GM13976 (cell line): ENCODE measurements at regions not wholly inside any gene's neighbourhood (a gene's known extent, or its start where the extent isn't known, plus 50 kb on each side); places are given as distances from the start of the nearest gene placed in this dataset.

Experiments
- DNase-seq: peaks from one replicate; pipeline ENCODE4 v3.0.0; 2012; ENCODE audit warnings: low spot score
- CTCF ChIP-seq: IDR thresholded peaks from 2 replicates; pipeline ENCODE4 v1.5.1; 2012; ENCODE audit warnings: borderline replicate concordance, mild to moderate bottlenecking; ENCODE audit not compliant: insufficient read depth; ENCODE audit errors: extremely low read depth, missing control alignments, control extremely low read depth
- in situ Hi-C: fragments of 300-500 bp; cut with MboI; formaldehyde crosslinking; loops from one replicate; pipeline ENCODE4 v1.12.0; 2022; ENCODE audit warnings: low sequenced_read_pairs, mixed read lengths, inconsistent platforms; ENCODE audit not compliant: unreplicated experiment

GRCh38 chr11:26084313-26084712, 247.6 kb upstream of the ANO3 start:
- no peak for DNase-seq
- no peak for TF ChIP-seq CTCF
- in situ Hi-C loops = no loop called here

DNA sequence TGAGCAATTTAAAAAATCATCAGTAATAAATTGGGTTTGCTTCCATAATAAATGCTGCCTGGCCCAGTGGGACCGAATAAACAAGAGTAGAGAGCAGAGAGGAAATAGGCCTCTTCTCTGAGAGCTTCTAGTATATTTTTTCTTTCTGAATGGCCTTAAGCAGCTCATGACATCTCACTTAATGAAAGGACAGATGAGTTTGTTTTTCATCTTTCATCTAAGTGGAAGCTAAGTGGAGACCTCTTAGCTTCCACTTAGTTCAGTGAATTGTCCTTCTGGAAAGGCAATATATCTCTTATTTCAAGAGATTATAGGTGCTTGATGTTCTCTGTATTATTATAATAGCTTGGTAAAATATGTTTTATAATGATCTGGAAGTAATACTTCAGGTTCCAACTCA, 245.9 kb upstream of the ANO3 start:
- TF ChIP-seq CTCF = no peak
- in situ Hi-C loops = no loop called here
- DNase-seq = no peak

- in situ Hi-C loops = no loop called here
- no peak for TF ChIP-seq CTCF
Measured at GRCh38 chr11:26087120-26087935, 244.6 kb upstream of the ANO3 start.

DNA sequence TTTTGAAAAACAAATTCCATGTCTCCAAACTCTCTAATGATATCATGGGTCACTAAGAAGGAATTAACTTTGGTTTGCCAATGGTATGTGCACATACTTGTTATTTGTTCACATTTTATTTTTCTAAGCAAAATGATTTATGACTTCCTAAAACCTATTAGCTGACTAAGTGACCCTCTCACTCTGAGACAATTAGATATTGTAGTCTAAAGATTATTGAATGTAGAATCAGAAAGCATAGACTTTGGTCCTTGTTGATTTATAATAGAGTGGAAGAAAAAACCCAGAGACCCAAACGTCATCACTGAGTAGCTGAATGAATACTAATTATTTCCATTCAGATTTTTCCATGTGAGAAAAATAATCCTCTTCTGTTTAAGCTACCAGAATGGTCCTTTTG, 243.5 kb upstream of the ANO3 start:
- in situ Hi-C loops = no loop called here
- no peak for DNase-seq
- TF ChIP-seq CTCF = no peak

More at GRCh38 chr11:26087120-26087935, 244.6 kb upstream of the ANO3 start:
- DNase-seq = peak; percentile 27

GRCh38 chr11:26090651-26091050, 241.3 kb upstream of the ANO3 start:
- in situ Hi-C loops = no loop called here
- TF ChIP-seq CTCF = no peak
- DNase-seq = no peak

DNA sequence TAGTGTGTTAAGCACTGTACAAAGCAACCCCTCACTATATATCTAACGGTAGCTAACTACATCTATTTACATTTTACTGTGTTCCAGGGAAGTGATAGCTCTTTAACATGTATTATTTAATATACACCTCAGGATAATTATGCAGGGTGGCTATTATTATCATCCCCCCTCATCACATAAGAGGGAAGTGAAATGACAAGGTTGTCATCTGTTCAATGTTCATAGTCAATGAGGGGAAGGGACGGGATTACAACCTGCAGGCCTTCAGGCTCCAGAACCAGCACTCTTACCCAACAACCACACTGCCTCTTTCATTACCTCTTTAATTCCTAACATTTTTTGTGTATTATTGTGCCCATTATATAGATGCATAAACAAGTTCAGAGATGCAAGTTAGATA, 238.7 kb upstream of the ANO3 start:
- no peak for TF ChIP-seq CTCF
- in situ Hi-C loops = no loop called here
- no peak for DNase-seq
